H9 (cell line): ENCODE measurements at regions not wholly inside any gene's neighbourhood (a gene's known extent, or its start where the extent isn't known, plus 50 kb on each side); places are given as distances from the start of the nearest gene placed in this dataset.

Source experiments
- DNase-seq: peaks from one replicate; pipeline ENCODE4 v3.0.0-alpha.2; 2017
- H2AFZ ChIP-seq: one replicate; pipeline ENCODE4 v1.6.1; 2013; ENCODE audit warnings: mild to moderate bottlenecking, low read length, control low read depth, moderate library complexity
- H2AK5ac ChIP-seq: 2 replicates; pipeline ENCODE4 v1.6.1; 2013; ENCODE audit warnings: low read length, control low read depth, mixed read lengths; ENCODE audit not compliant: insufficient read length
- H2BK120ac ChIP-seq: one replicate; pipeline ENCODE4 v1.6.1; 2013; ENCODE audit warnings: low read depth, mild to moderate bottlenecking, low read length, control low read depth, inconsistent platforms; ENCODE audit not compliant: poor library complexity, severe bottlenecking
- H2BK12ac ChIP-seq: 2 replicates; pipeline ENCODE4 v1.6.1; 2013; ENCODE audit warnings: low read length, control low read depth, mixed read lengths, low read depth; ENCODE audit not compliant: insufficient read length
- H2BK15ac ChIP-seq: 2 replicates; pipeline ENCODE4 v1.6.1; 2013; ENCODE audit warnings: low read depth, low read length, control low read depth
- H2BK20ac ChIP-seq: one replicate; pipeline ENCODE4 v1.6.1; 2013; ENCODE audit warnings: low read depth, mild to moderate bottlenecking, low read length, control low read depth, inconsistent platforms; ENCODE audit not compliant: poor library complexity, severe bottlenecking
- H2BK5ac ChIP-seq: 2 replicates; pipeline ENCODE4 v1.6.1; 2013; ENCODE audit warnings: low read length, control low read depth, mixed read lengths; ENCODE audit not compliant: insufficient read length
- H3K14ac ChIP-seq: 2 replicates; pipeline ENCODE4 v1.6.1; 2013; ENCODE audit warnings: low read length, control low read depth; ENCODE audit not compliant: insufficient read depth
- H3K18ac ChIP-seq: 2 replicates; pipeline ENCODE4 v1.6.1; 2013; ENCODE audit warnings: low read depth, mild to moderate bottlenecking, mixed read lengths, low read length, control low read depth; ENCODE audit not compliant: insufficient read length
- H3K23ac ChIP-seq: 2 replicates; pipeline ENCODE4 v1.6.1; 2013; ENCODE audit warnings: low read length, control low read depth, mixed read lengths, low read depth; ENCODE audit not compliant: insufficient read length
- H3K23me2 ChIP-seq: 2 replicates; pipeline ENCODE4 v1.6.1; 2013; ENCODE audit warnings: low read depth, mild to moderate bottlenecking, mixed read lengths, low read length, control low read depth; ENCODE audit not compliant: insufficient read length, poor library complexity, severe bottlenecking
- H3K27ac ChIP-seq: 2 replicates; pipeline ENCODE4 v1.5.1; 2013; ENCODE audit warnings: low read length, control low read depth, mixed read lengths, low read depth; ENCODE audit not compliant: insufficient read length
- H3K27me3 ChIP-seq: 2 replicates; pipeline ENCODE4 v1.6.1; 2013; ENCODE audit warnings: low read length, control low read depth, inconsistent platforms; ENCODE audit not compliant: insufficient read depth
- H3K4ac ChIP-seq: 2 replicates; pipeline ENCODE4 v1.6.1; 2013; ENCODE audit warnings: low read depth, mild to moderate bottlenecking, control low read depth, inconsistent platforms, low read length, moderate library complexity
- H3K4me1 ChIP-seq: 2 replicates; pipeline ENCODE4 v1.6.1; 2013; ENCODE audit warnings: low read length, control low read depth, inconsistent platforms; ENCODE audit not compliant: insufficient read depth
- H3K4me2 ChIP-seq: 2 replicates; pipeline ENCODE4 v1.6.1; 2013; ENCODE audit warnings: low read length, control low read depth, mixed read lengths; ENCODE audit not compliant: insufficient read length, insufficient read depth
- H3K56ac ChIP-seq: 2 replicates; pipeline ENCODE4 v1.6.1; 2013; ENCODE audit warnings: low read depth, mild to moderate bottlenecking, mixed read lengths, low read length, control low read depth; ENCODE audit not compliant: insufficient read length
- H3K79me1 ChIP-seq: 2 replicates; pipeline ENCODE4 v1.6.1; 2013; ENCODE audit warnings: low read depth, mild to moderate bottlenecking, moderate library complexity, low read length, control low read depth, inconsistent platforms; ENCODE audit not compliant: insufficient read depth, poor library complexity, severe bottlenecking
- H3K79me2 ChIP-seq: 2 replicates; pipeline ENCODE4 v1.6.1; 2013; ENCODE audit warnings: low read length, control low read depth, inconsistent platforms; ENCODE audit not compliant: insufficient read depth
- H3K9ac ChIP-seq: 2 replicates; pipeline ENCODE4 v1.6.1; 2013; ENCODE audit warnings: low read length, control low read depth, mixed read lengths; ENCODE audit not compliant: insufficient read length; ENCODE audit errors: extremely low read depth
- H3K9me3 ChIP-seq: one replicate; pipeline ENCODE4 v1.6.1; 2013; ENCODE audit warnings: low read depth, low read length, inconsistent platforms; ENCODE audit not compliant: control insufficient read depth
- H3T11ph ChIP-seq: one replicate; pipeline ENCODE4 v1.6.1; 2013; ENCODE audit warnings: mild to moderate bottlenecking, low read length, control low read depth, inconsistent platforms
- H4K20me1 ChIP-seq: one replicate; pipeline ENCODE4 v1.6.1; 2013; ENCODE audit not compliant: control insufficient read depth, insufficient read length, insufficient read depth
- H4K5ac ChIP-seq: 2 replicates; pipeline ENCODE4 v1.6.1; 2013; ENCODE audit warnings: low read depth, mild to moderate bottlenecking, mixed read lengths, low read length, control low read depth; ENCODE audit not compliant: insufficient read length
- H4K8ac ChIP-seq: replicated peaks from 2 replicates; pipeline ENCODE4 v1.6.1; 2013; ENCODE audit warnings: low read length, control low read depth, mixed read lengths, low read depth; ENCODE audit not compliant: insufficient read length
- H4K91ac ChIP-seq: 2 replicates; pipeline ENCODE4 v1.6.1; 2013; ENCODE audit warnings: low read depth, mild to moderate bottlenecking, moderate library complexity, mixed read lengths, low read length, control low read depth; ENCODE audit not compliant: insufficient read length
- H3K27ac Mint-ChIP-seq, 3 experiments: 2 replicates in 2 of 3; 3 replicates in 1 of 3; pipeline ENCODE4 v1.8.0; 2020 to 2021; ENCODE audit warnings: mixed read lengths in 3 of 3, mild to moderate bottlenecking in 1 of 3, moderate library complexity in 1 of 3
- H3K27me3 Mint-ChIP-seq: 2 replicates; pipeline ENCODE4 v1.8.0; 2021; ENCODE audit warnings: low read depth, mild to moderate bottlenecking, moderate library complexity, mixed read lengths
- H3K36me3 Mint-ChIP-seq, 3 experiments: 2 replicates in 2 of 3; 3 replicates in 1 of 3; pipeline ENCODE4 v1.8.0; 2020 to 2021; ENCODE audit warnings: low read depth in 3 of 3, mixed read lengths in 3 of 3; ENCODE audit not compliant: insufficient read depth in 1 of 3
- H3K4me1 Mint-ChIP-seq, 2 experiments: 2 replicates each; pipeline ENCODE4 v1.8.0; 2020; ENCODE audit warnings: mixed read lengths in 2 of 2
- H3K4me3 Mint-ChIP-seq, 2 experiments: 2 replicates in 1 of 2; 3 replicates in 1 of 2; pipeline ENCODE4 v1.8.0; 2020 to 2021; ENCODE audit warnings: mild to moderate bottlenecking in 2 of 2, mixed read lengths in 2 of 2, moderate library complexity in 1 of 2
- H3K9me3 Mint-ChIP-seq, 2 experiments: 2 replicates in 1 of 2; 3 replicates in 1 of 2; pipeline ENCODE4 v1.8.0; 2020; ENCODE audit warnings: mild to moderate bottlenecking in 2 of 2, mixed read lengths in 2 of 2, moderate library complexity in 1 of 2
- CTCF ChIP-seq: fragments of 200-600 bp; sonication (generic); conservative IDR thresholded peaks from 3 replicates; pipeline ENCODE4 v1.8.0; 2021; ENCODE audit warnings: antibody characterized with exemption, mild to moderate bottlenecking

GRCh38 chr16:61374071-61374470 lies 662.2 kb downstream of the CDH8 start:
- Histone ChIP-seq H3K56ac (no peak overlapping the region), H3K4ac (no peak overlapping the region), H3K4me2 (no peak overlapping the region), H3K23ac (no peak overlapping the region), H3T11ph (no peak overlapping the region), H3K79me1 (no peaks in the 10 kb centered on the region), H3K4me1 (no peaks in the 10 kb centered on the region), H2BK15ac (no peak overlapping the region), H2AK5ac (no peak overlapping the region), H4K5ac (no peak overlapping the region), H2BK120ac (no peak overlapping the region), H3K14ac (no peak overlapping the region), H3K23me2 (no peaks in the 10 kb centered on the region), H3K18ac (no peak overlapping the region), H4K20me1 (no peaks in the 10 kb centered on the region), H3K27ac (no peak overlapping the region), H2BK5ac (no peak overlapping the region), H3K9me3 (no peaks in the 10 kb centered on the region), H3K79me2 (no peaks in the 10 kb centered on the region), H2AFZ (no peak overlapping the region), H4K8ac (no peak overlapping the region), H3K9ac (no peak overlapping the region), H4K91ac (no peak overlapping the region), H2BK20ac (no peak overlapping the region), H3K27me3 (no peaks in the 10 kb centered on the region), H2BK12ac (no peak overlapping the region)
- Mint-ChIP-seq H3K4me3 (no peak overlapping the region), H3K27me3 (no peaks in the 10 kb centered on the region), H3K36me3 (no peaks in the 10 kb centered on the region), H3K27ac (no peak overlapping the region), H3K9me3 (no peaks in the 10 kb centered on the region; a peak in 1 of 5 replicates), H3K4me1 (no peaks in the 10 kb centered on the region)
- no peak for TF ChIP-seq CTCF
- DNase-seq, result no peak
